Progenitor cell of endocrine pancreas (in vitro differentiated cells): ENCODE measurements at regions not wholly inside any gene's neighbourhood (a gene's known extent, or its start where the extent isn't known, plus 50 kb on each side); places are given as distances from the start of the nearest gene placed in this dataset.

Experiments used
- DNase-seq: peaks from one replicate; pipeline ENCODE4 v3.0.0; 2021; ENCODE audit warnings: low spot score; ENCODE audit not compliant: unreplicated experiment
- H3K27ac Mint-ChIP-seq: 2 replicates; pipeline ENCODE4 v1.8.0; 2021; ENCODE audit warnings: mild to moderate bottlenecking, moderate library complexity, mixed read lengths
- H3K27me3 Mint-ChIP-seq: 2 replicates; pipeline ENCODE4 v1.8.0; 2021; ENCODE audit warnings: mixed read lengths
- H3K36me3 Mint-ChIP-seq: 2 replicates; pipeline ENCODE4 v1.8.0; 2022; ENCODE audit warnings: mixed read lengths; ENCODE audit not compliant: insufficient read depth
- H3K4me1 Mint-ChIP-seq: 2 replicates; pipeline ENCODE4 v1.8.0; 2021; ENCODE audit warnings: low read depth, mixed read lengths
- H3K4me3 Mint-ChIP-seq: 2 replicates; pipeline ENCODE4 v1.8.0; 2021; ENCODE audit warnings: low read depth, mild to moderate bottlenecking, moderate library complexity, mixed read lengths
- H3K9me3 Mint-ChIP-seq: 2 replicates; pipeline ENCODE4 v1.8.0; 2021; ENCODE audit warnings: low read depth, mixed read lengths
- CTCF ChIP-seq: fragments of 200-600 bp; sonication (generic); IDR thresholded peaks from one replicate; pipeline ENCODE4 v1.5.0; 2021; ENCODE audit warnings: antibody characterized with exemption, mild to moderate bottlenecking; ENCODE audit not compliant: unreplicated experiment

GRCh38 chr4:110961066-110961465, 338.2 kb upstream of the PITX2 start:
- Mint-ChIP-seq H3K27me3 (peaks cover 18% of the 10 kb centered on the region), H3K27ac (no peak overlapping the region), H3K4me1 (peaks cover 2% of the 10 kb centered on the region), H3K4me3 (no peak overlapping the region), H3K36me3 (no peaks in the 10 kb centered on the region), H3K9me3 (no peaks in the 10 kb centered on the region)
- TF ChIP-seq CTCF = no peak
- no peak for DNase-seq

GRCh38 chr4:110962616-110963015, 339.7 kb upstream of the PITX2 start:
- Mint-ChIP-seq H3K9me3 (no peaks in the 10 kb centered on the region), H3K36me3 (no peaks in the 10 kb centered on the region), H3K4me1 (peaks cover 2% of the 10 kb centered on the region), H3K27ac (no peak overlapping the region), H3K27me3 (peaks cover 18% of the 10 kb centered on the region), H3K4me3 (no peak overlapping the region)
- no peak for TF ChIP-seq CTCF
- no peak for DNase-seq

- no peak for DNase-seq
- Mint-ChIP-seq H3K27me3 (peaks cover 21% of the 10 kb centered on the region), H3K4me1 (no peaks in the 10 kb centered on the region), H3K9me3 (no peaks in the 10 kb centered on the region), H3K36me3 (no peaks in the 10 kb centered on the region), H3K4me3 (no peak overlapping the region), H3K27ac (no peak overlapping the region)
- no peak for TF ChIP-seq CTCF
Observed at GRCh38 chr4:110963662-110964280, 340.9 kb upstream of the PITX2 start.

- Mint-ChIP-seq H3K36me3 (no peaks in the 10 kb centered on the region), H3K27ac (no peak overlapping the region), H3K4me1 (no peaks in the 10 kb centered on the region), H3K27me3 (peaks cover 9% of the 10 kb centered on the region), H3K9me3 (no peaks in the 10 kb centered on the region), H3K4me3 (no peak overlapping the region)
- TF ChIP-seq CTCF = no peak
- no peak for DNase-seq
Observed at GRCh38 chr4:110967936-110968335, 345.1 kb upstream of the PITX2 start.

- Mint-ChIP-seq H3K27ac (no peak overlapping the region), H3K27me3 (peaks cover 3% of the 10 kb centered on the region), H3K4me1 (no peaks in the 10 kb centered on the region), H3K4me3 (no peak overlapping the region), H3K36me3 (no peaks in the 10 kb centered on the region), H3K9me3 (no peaks in the 10 kb centered on the region)
- peak; percentile 29 for DNase-seq
- peak; percentile 67 for TF ChIP-seq CTCF
Observed at GRCh38 chr4:110970642-110971041, 347.8 kb upstream of the PITX2 start.
